Body of pancreas (tissue), 4 donors: ENCODE measurements at regions not wholly inside any gene's neighbourhood (a gene's known extent, or its start where the extent isn't known, plus 50 kb on each side); places are given as distances from the start of the nearest gene placed in this dataset.

Experiments
- ATAC-seq: fragments of 150-250 bp; one replicate; pipeline ENCODE4 v1.9.1; 2016
- DNase-seq, 4 donors: peaks; one replicate each; pipeline ENCODE4 v3.0.0-alpha.2; 2019
- H3K27ac ChIP-seq, 4 donors: fragments of 200-600 bp; sonication (generic); 1 replicate in 3 of 4; 2 replicates in 1 of 4; pipeline versions ENCODE4 v1.5.1 to v1.6.1; 2016 to 2019; ENCODE audit warnings: mild to moderate bottlenecking in 1 of 4, mixed read lengths in 1 of 4, moderate library complexity in 1 of 4
- H3K27me3 ChIP-seq, 2 donors: fragments of 200-600 bp; sonication (generic); one replicate each; pipeline ENCODE4 v1.6.0; 2016; ENCODE audit warnings: mild to moderate bottlenecking in 1 of 2
- H3K36me3 ChIP-seq, 2 donors: fragments of 200-600 bp; sonication (generic); replicated peaks in 1 of 2; 2 replicates each; pipeline ENCODE4 v1.5.1; 2016; ENCODE audit warnings: low read depth in 2 of 2; ENCODE audit not compliant: insufficient read depth in 1 of 2
- H3K4me1 ChIP-seq: fragments of 200-600 bp; sonication (generic); one replicate; pipeline ENCODE4 v1.6.0; 2016
- H3K4me3 ChIP-seq, 2 donors: fragments of 200-600 bp; sonication (generic); 1 replicate in 1 of 2; 2 replicates in 1 of 2; pipeline ENCODE4 v1.5.1; 2016 to 2019
- H3K9me3 ChIP-seq, 3 donors: fragments of 200-600 bp; sonication (generic); 1 replicate in 2 of 3; 2 replicates in 1 of 3; pipeline ENCODE4 v1.5.1; 2016
- CTCF ChIP-seq, 7 experiments: fragments of 450-650 bp in 4 of 7; fragments of 200-600 bp in 3 of 7; sonication (generic) in 3 of 7; IDR thresholded peaks; one replicate each; pipeline ENCODE4 v1.5.1; 2016 to 2019; ENCODE audit warnings: antibody characterized with exemption in 7 of 7
- POLR2A ChIP-seq, 3 donors: fragments of 450-650 bp; IDR thresholded peaks; one replicate each; pipeline ENCODE4 v1.6.1; 2016; ENCODE audit warnings: antibody characterized with exemption in 3 of 3, mild to moderate bottlenecking in 2 of 3
- WGBS, 2 donors: methylation state at CpG; one replicate each; pipeline ENCODE4 v1.1.5; 2017; 5-methylcytosine and 5-hydroxymethylcytosine counted together
- intact Hi-C: fragments of 100-400 bp; cut with DNase I; formaldehyde crosslinking; loops from one replicate; pipeline ENCODE4 v1.15.1; 2023

GRCh38 chr11:80417681-80418080 lies 976.9 kb upstream of the TENM4 start:
- no peak for TF ChIP-seq CTCF (IDR thresholded peaks at IDR 0.05)
- no peak for TF ChIP-seq POLR2A (IDR thresholded peaks at IDR 0.05)
- H3K36me3 ChIP-seq, result no peaks in the 10 kb centered on the region
- ATAC-seq (no peak), DNase-seq (no peak)
- no peaks in the 10 kb centered on the region for H3K4me1 ChIP-seq
- WGBS, 2 donors, result 78 to 81% methylated on average over 2 of the region's 2 CpGs
- no peak overlapping the region for H3K27ac ChIP-seq
- H3K27me3 ChIP-seq, result no peaks in the 10 kb centered on the region
- intact Hi-C loops, result no loop called here
- H3K4me3 ChIP-seq, result no peak overlapping the region
- H3K9me3 ChIP-seq, result no peaks in the 10 kb centered on the region

GRCh38 chr11:80415580-80415979 lies 974.8 kb upstream of the TENM4 start:
- no peak for ATAC-seq
- Histone ChIP-seq H3K4me1 (no peaks in the 10 kb centered on the region), H3K27me3 (no peaks in the 10 kb centered on the region), H3K36me3 (no peaks in the 10 kb centered on the region), H3K4me3 (no peak overlapping the region), H3K9me3 (no peaks in the 10 kb centered on the region), H3K27ac (no peak overlapping the region)
- no peak for TF ChIP-seq CTCF (IDR thresholded peaks at IDR 0.05)
- no peak for TF ChIP-seq POLR2A (IDR thresholded peaks at IDR 0.05)
- 78 to 82% methylated on average over 2 of the region's 2 CpGs for WGBS, 2 donors
- intact Hi-C loops, result no loop called here
- no peak for DNase-seq

- intact Hi-C loops, result no loop called here
- H3K9me3 ChIP-seq, result no peaks in the 10 kb centered on the region
- no peak for TF ChIP-seq CTCF (IDR thresholded peaks at IDR 0.05)
- TF ChIP-seq POLR2A (IDR thresholded peaks at IDR 0.05), result no peak
- no peaks in the 10 kb centered on the region for H3K27me3 ChIP-seq
- WGBS, 2 donors, result 67 to 75% methylated on average over 7 of the region's 7 CpGs
- no peak overlapping the region for H3K27ac ChIP-seq
- no peaks in the 10 kb centered on the region for H3K36me3 ChIP-seq
- ATAC-seq (no peak), DNase-seq (no peak)
- no peaks in the 10 kb centered on the region for H3K4me1 ChIP-seq
- H3K4me3 ChIP-seq, result no peak overlapping the region
These were observed 973.6 kb upstream of the TENM4 start for GRCh38 chr11:80414181-80415165.

- Histone ChIP-seq H3K27ac (no peak overlapping the region), H3K4me3 (no peak overlapping the region), H3K27me3 (no peaks in the 10 kb centered on the region), H3K36me3 (no peaks in the 10 kb centered on the region), H3K9me3 (no peaks in the 10 kb centered on the region), H3K4me1 (no peaks in the 10 kb centered on the region)
- DNase-seq (no peak), ATAC-seq (no peak)
- WGBS, 2 donors, result 51 to 55% methylated on average over 5 of the region's 5 CpGs
- intact Hi-C loops, result no loop called here
- TF ChIP-seq CTCF (IDR thresholded peaks at IDR 0.05), result no peak
- no peak for TF ChIP-seq POLR2A (IDR thresholded peaks at IDR 0.05)
These were observed 971.8 kb upstream of the TENM4 start for GRCh38 chr11:80412604-80413003.

GRCh38 chr11:80393210-80393609 lies 952.4 kb upstream of the TENM4 start:
- Histone ChIP-seq H3K27me3 (peaks cover 0 to 3% of the 10 kb centered on the region in 2 donors), H3K4me3 (no peak overlapping the region), H3K4me1 (no peaks in the 10 kb centered on the region), H3K9me3 (no peaks in the 10 kb centered on the region), H3K36me3 (no peaks in the 10 kb centered on the region), H3K27ac (no peak overlapping the region)
- no peak for ATAC-seq
- no peak for TF ChIP-seq CTCF (IDR thresholded peaks at IDR 0.05)
- intact Hi-C loops, result no loop called here
- DNase-seq, result no peak
- 33 to 47% methylated on average over 3 of the region's 3 CpGs for WGBS, 2 donors
